Prostate gland (tissue), 2 donors: ENCODE measurements at regions not wholly inside any gene's neighbourhood (a gene's known extent, or its start where the extent isn't known, plus 50 kb on each side); places are given as distances from the start of the nearest gene placed in this dataset.
"Not testable (repeated sequence)": the region's sequence is repeated elsewhere in the genome, so short reads cannot be mapped to it uniquely, and the experiment has no call there.

Experiments used
- CTCF ChIP-seq, 4 experiments: fragments of 200-600 bp in 2 of 4; fragments of 450-650 bp in 2 of 4; sonication (generic) in 2 of 4; IDR thresholded peaks; 1 replicate in 3 of 4; 2 replicates in 1 of 4; pipeline ENCODE4 v1.5.1; 2016 to 2019; ENCODE audit warnings: antibody characterized with exemption in 4 of 4, mild to moderate bottlenecking in 2 of 4, moderate library complexity in 2 of 4
- POLR2A ChIP-seq: fragments of 450-650 bp; IDR thresholded peaks from one replicate; pipeline ENCODE4 v1.6.1; 2016; ENCODE audit warnings: antibody characterized with exemption, mild to moderate bottlenecking

- not testable (repeated sequence) for TF ChIP-seq POLR2A; CTCF (IDR thresholded peaks at IDR 0.05)
Measured at GRCh38 chrX:14452-14851, 266.7 kb upstream of the PLCXD1 start.
